Right cardiac atrium (tissue), 5 donors: ENCODE measurements at regions not wholly inside any gene's neighbourhood (a gene's known extent, or its start where the extent isn't known, plus 50 kb on each side); places are given as distances from the start of the nearest gene placed in this dataset.
"Not testable (repeated sequence)": the region's sequence is repeated elsewhere in the genome, so short reads cannot be mapped to it uniquely, and the experiment has no call there.

Experiments
- ATAC-seq, 2 donors: fragments of 200-7000 bp; cut with Tn5 transposase; one replicate each; pipeline versions ENCODE4 v1.8.0 to v1.9.1; 2020; ENCODE audit warnings: moderate library complexity in 2 of 2, mild to moderate bottlenecking in 1 of 2
- DNase-seq, 3 donors: peaks; one replicate each; pipeline ENCODE4 v3.0.0-alpha.2; 2020
- H3K27ac ChIP-seq: one replicate; pipeline ENCODE4 v1.5.1; 2013; ENCODE audit warnings: mild to moderate bottlenecking, low read length, control low read depth, moderate library complexity
- H3K27me3 ChIP-seq: one replicate; pipeline ENCODE4 v1.6.1; 2013; ENCODE audit not compliant: control insufficient read depth, insufficient read depth
- H3K4me1 ChIP-seq: one replicate; pipeline ENCODE4 v1.6.1; 2013; ENCODE audit warnings: low read length; ENCODE audit not compliant: control insufficient read depth, insufficient read depth
- H3K4me3 ChIP-seq: one replicate; pipeline ENCODE4 v1.5.1; 2013; ENCODE audit warnings: low read length, control low read depth
- H3K9me3 ChIP-seq: one replicate; pipeline ENCODE4 v1.6.1; 2013; ENCODE audit warnings: low read length; ENCODE audit not compliant: control insufficient read depth
- WGBS: extraction: QIAGEN DNeasy Blood & Tissue Kit; methylation state at CpG from one replicate; pipeline ENCODE4 v1.1.7; 2013; 5-methylcytosine and 5-hydroxymethylcytosine counted together
- intact Hi-C, 4 donors: fragments of 100-400 bp; cut with DNase I; formaldehyde crosslinking; loops; one replicate each; pipeline versions ENCODE4 v1.11.0 to v1.14.0; 2022 to 2023
- donor health status: healthy with polysubstance abuse.
- donor health status: DM: no; HTN: yes; CAD: no.
- donor health status: DM: no; HTN: no; CAD: no.
- donor health status: DM: no; HTN: yes; CAD: no; lungs with severe emphysema.
- donor health status: DM: yes; HTN: yes; CAD: no.

DNA sequence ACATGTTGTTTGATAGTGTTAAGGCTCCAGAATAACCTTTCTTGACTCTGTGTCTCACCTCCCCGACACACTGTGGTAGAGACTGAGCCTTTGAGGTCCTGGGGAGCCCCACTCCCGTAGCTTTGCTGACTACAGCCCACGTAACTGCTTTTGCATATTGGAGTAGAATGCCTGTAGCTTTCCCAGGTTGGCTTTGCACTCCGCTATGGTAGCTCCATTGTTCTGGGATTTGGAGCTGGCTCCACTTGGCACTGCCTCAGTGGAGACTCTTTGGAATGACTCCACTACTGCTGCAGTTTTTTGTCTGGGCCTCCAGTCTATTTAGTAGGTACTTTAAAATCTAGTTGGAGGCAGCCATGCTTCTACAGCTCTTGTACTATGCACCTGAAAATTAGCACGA is 56.2 kb upstream of the ANXA1 start:
- H3K27ac ChIP-seq = no peak overlapping the region
- ATAC-seq = no peak
- 94% methylated on average over 5 of the region's 5 CpGs for WGBS
- no peaks in the 10 kb centered on the region for H3K4me1 ChIP-seq
- H3K9me3 ChIP-seq = no peaks in the 10 kb centered on the region
- H3K4me3 ChIP-seq = no peak overlapping the region
- intact Hi-C loops = no loop called here
- H3K27me3 ChIP-seq = no peaks in the 10 kb centered on the region
- DNase-seq = no peak

DNA sequence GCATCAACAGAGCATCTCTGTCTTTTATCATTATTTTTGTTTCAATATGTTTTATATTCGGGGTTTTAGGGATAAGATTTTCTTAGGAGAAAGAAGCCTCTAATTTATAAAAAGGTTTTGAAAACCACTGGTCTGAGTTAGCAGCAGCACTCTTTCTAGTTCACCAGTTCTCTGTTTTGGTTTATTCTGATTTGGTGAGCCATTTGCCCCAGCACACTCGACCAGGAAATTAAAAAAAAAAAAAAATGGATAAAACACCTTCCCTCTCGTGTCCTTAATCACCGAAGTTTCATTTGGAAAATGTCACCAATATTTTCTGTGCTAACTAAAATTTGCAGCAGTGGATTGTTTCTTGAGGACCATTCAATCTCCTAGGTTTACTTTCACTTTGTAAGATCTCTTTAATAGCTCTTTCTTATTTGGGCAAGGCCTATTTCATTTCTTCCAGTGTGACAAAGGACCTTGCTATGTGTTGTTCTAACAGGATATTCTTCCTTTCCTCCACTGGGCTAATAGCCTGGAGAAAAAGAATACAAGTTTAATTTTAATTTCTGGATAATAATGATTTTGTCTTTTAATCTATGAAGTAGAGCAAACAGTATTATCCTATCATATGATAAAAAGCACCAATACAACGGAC is 57.8 kb upstream of the ANXA1 start:
- Histone ChIP-seq H3K27ac (no peak overlapping the region), H3K27me3 (no peaks in the 10 kb centered on the region), H3K4me1 (no peaks in the 10 kb centered on the region), H3K9me3 (no peaks in the 10 kb centered on the region), H3K4me3 (peak overlapping the region; percentile 28)
- ATAC-seq (peak in 1 of 2 donors; percentile 54), DNase-seq (no peak)
- 52% methylated on average over 5 of the region's 5 CpGs for WGBS
- intact Hi-C loops = no loop called here

DNA sequence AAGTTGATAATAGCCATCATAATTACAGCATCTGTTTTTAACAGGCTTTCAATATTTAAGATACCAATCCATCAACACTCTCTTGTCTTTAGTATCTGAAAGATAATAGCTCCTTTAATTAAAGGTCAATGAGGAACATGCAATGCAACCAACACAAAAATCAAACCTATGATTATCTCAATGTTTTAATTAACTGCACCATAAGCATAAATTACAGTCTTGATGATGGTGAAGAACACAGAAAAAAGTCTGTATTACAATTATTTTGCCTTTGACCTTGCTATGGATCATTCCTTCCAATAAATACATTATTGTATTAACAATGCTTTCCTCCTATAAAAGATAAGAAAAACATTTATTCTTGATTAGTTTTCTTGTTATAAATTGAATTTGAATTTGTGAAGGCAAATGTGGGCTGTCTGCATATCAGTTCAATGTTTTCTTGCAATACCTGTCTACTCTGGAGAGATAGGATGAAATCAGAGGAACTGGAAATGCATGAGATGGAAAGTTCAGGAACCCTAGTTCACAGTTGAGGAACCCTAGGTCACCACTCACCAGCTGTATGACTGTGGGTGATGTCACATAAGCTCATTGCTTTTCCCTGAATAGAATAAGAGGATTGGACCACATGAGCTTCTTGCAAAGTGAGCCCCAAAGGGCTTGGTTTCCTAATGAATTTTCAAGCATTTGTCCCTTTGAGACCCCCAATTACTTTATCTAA is 58.5 kb upstream of the ANXA1 start:
- H3K27me3 ChIP-seq = no peaks in the 10 kb centered on the region
- H3K4me3 ChIP-seq = no peak overlapping the region
- DNase-seq = no peak
- intact Hi-C loops = no loop called here
- no peak overlapping the region for H3K27ac ChIP-seq
- ATAC-seq = no peak
- H3K9me3 ChIP-seq = no peaks in the 10 kb centered on the region
- no peaks in the 10 kb centered on the region for H3K4me1 ChIP-seq

DNA sequence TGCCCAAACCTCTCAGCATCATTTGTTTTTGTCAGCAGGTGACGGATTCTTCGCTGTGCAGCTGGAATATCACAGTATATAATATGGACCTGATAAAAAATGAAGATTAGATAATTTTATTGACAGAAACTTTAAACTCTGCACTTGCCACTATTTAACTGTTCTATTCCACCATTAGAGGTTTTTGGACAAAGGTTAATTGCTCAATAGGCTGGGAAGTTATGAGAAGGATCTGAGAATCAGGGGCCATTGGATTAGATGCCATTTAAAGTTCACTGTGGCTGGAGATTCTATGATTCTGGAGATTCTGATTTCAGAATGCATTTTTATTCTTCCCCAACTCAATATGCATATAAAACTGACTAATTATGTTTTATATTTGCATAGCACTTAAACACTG is 59.8 kb upstream of the ANXA1 start:
- ATAC-seq (no peak), DNase-seq (no peak)
- no peak overlapping the region for H3K4me3 ChIP-seq
- 94% methylated on average over 2 of the region's 2 CpGs for whole genome bisulfite sequencing
- intact Hi-C loops = no loop called here
- H3K27me3 ChIP-seq = no peaks in the 10 kb centered on the region
- H3K9me3 ChIP-seq = no peaks in the 10 kb centered on the region
- no peak overlapping the region for H3K27ac ChIP-seq
- no peaks in the 10 kb centered on the region for H3K4me1 ChIP-seq

DNA sequence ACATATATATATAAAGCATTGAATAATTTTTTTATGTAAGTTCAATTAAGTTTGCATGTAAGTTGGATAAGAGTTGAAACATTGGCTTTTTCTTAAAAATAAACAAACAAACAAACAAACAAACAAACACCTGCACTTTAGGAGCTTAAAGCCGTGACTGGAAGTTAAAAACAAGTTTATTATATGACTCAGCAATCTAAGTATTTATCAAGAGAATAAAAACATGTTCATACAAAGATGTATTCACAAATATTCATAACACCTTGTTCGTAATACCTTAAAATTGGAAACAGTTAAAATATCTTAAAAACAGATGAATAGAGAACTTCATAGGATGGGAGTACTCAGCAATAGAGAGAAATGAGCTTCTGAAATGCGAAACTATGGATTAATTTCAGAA is 61.5 kb upstream of the ANXA1 start:
- H3K4me3 ChIP-seq = no peak overlapping the region
- no peaks in the 10 kb centered on the region for H3K9me3 ChIP-seq
- 64% methylated on average over 3 of the region's 3 CpGs for WGBS
- DNase-seq (no peak), ATAC-seq (no peak)
- H3K27me3 ChIP-seq = no peaks in the 10 kb centered on the region
- no peaks in the 10 kb centered on the region for H3K4me1 ChIP-seq
- intact Hi-C loops = no loop called here
- H3K27ac ChIP-seq = no peak overlapping the region

DNA sequence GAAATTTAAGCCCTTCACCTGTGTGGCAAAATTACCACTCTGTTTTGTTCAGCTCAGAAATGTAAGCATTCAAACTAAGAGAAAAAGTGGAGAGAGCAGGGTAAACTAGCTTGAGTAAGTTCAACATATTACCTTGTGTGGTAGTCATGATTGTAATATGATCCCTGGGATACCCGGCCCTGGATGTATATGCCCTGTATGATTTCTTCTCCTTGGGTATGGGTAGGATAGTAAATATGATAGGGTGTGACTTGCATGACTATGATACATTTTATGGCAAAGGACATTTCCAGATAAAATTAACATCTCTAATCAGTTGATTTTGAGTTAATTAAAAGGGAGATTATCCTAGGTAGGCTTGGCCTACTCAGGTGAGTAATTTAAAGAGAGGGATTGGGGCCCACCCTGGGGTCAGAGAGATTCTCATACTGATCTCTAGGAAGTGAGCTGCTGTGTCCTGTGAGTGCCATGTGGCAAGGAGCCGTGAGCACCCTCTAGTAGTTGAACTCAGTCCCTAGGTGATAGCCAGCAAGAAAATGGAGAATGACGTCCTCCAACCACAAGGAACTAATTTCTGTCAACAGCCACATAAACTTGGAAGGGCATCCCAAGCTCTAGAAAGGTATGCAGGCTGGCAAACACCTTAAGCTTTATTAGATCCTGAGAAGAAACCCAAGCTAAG is 62.2 kb upstream of the ANXA1 start:
- Histone ChIP-seq H3K4me3 (no peak overlapping the region), H3K27me3 (no peaks in the 10 kb centered on the region), H3K4me1 (no peaks in the 10 kb centered on the region), H3K27ac (no peak overlapping the region), H3K9me3 (no peaks in the 10 kb centered on the region)
- ATAC-seq (no peak), DNase-seq (no peak)
- intact Hi-C loops = loop anchor here in 1 of 4 donors (10.0 kb wide), 1 partner anchor 65 kb away; no protein-coding TSS in a partner anchor
- 78% methylated on average over 3 of the region's 3 CpGs for WGBS

DNA sequence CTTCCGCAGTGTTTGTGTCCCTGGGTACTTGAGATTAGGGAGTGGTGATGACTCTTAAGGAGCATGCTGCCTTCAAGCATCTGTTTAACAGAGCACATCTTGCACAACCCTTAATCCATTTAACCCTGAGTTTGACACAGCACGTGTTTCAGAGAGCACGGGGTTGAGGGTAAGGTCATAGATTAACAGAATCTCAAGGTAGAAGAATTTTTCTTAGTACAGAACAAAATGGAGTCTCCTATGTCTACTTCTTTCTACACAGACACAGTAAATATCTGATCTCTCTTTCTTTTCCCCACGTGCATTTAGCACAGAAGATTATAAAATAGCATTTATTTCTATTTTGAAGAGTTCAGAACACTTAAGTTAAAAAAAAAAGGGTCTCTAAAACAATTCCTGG is 63.8 kb upstream of the ANXA1 start:
- not testable (repeated sequence) for H3K27me3 ChIP-seq, DNase-seq, H3K9me3 ChIP-seq, H3K4me3 ChIP-seq, H3K27ac ChIP-seq, H3K4me1 ChIP-seq, ATAC-seq
- intact Hi-C loops = loop anchor here in 1 of 4 donors (10.0 kb wide), 1 partner anchor 63 kb away; no protein-coding TSS in a partner anchor
- WGBS = 80% methylated on average over 3 of the region's 4 CpGs

DNA sequence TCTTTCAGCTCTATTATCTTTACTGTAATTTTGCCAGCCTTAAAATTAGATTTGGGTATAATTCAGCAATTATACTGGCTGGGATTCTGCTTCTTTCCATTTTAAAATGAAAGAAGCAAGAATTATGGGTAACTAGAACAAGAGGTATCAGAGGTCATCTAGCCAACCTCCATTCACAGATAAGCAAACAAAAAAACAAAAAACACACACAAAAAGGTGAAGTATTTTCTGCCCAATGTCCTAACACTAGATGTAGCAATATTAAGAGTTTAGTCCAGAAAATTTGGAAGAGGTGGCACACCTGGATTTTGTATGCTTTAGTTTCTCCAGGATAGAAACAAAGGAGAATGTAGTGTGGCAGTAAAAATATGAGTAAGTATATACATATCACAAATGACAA is 68.1 kb upstream of the ANXA1 start:
- H3K9me3 ChIP-seq = no peaks in the 10 kb centered on the region
- H3K4me1 ChIP-seq = no peaks in the 10 kb centered on the region
- DNase-seq (no peak), ATAC-seq (no peak)
- H3K27ac ChIP-seq = no peak overlapping the region
- intact Hi-C loops = loop anchor here in 3 of 4 donors (5.0 to 10.0 kb wide), 2 partner anchors 59 to 226 kb away; no protein-coding TSS in a partner anchor
- H3K27me3 ChIP-seq = no peaks in the 10 kb centered on the region
- no peak overlapping the region for H3K4me3 ChIP-seq

DNA sequence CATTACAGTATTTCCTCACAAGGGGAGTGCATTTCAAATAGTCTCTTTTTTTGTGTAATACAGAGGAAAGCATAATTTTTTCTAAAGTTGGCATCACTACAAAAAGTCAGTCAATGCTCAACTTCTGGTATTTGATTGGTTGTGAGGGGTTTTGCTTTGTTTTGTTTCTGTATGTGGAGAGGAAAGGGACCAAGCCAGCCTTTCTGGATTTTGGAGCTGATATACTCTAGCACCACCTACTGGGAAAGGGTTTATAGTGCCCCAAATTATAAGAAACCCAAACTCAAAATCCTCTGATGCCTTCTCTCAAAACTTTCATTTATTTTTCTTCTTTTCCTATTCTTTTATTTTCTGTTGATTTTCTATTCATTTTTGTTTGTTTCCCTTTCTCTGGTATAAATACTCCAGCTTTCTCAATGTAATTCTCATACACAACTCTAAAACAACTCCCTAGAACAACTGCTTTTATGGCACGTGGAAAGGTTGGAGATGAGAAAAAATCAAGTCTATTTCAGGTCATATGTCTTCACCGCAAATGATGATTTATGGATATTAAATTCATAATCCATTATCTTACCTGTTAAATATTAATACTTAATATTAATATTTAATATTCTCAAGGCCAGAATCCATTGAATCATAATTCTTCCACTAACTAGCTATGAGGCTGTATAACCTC is 69.5 kb upstream of the ANXA1 start:
- peak in 1 of 2 donors; percentile 57 for ATAC-seq
- no peak for DNase-seq
- Histone ChIP-seq H3K4me3 (no peak overlapping the region), H3K9me3 (no peaks in the 10 kb centered on the region), H3K4me1 (no peaks in the 10 kb centered on the region), H3K27me3 (no peaks in the 10 kb centered on the region), H3K27ac (no peak overlapping the region)
- WGBS = 85% methylated on average over 2 of the region's 2 CpGs
- intact Hi-C loops = loop anchor here in 3 of 4 donors (5.0 to 10.0 kb wide), 2 partner anchors 57 to 225 kb away; no protein-coding TSS in a partner anchor

DNA sequence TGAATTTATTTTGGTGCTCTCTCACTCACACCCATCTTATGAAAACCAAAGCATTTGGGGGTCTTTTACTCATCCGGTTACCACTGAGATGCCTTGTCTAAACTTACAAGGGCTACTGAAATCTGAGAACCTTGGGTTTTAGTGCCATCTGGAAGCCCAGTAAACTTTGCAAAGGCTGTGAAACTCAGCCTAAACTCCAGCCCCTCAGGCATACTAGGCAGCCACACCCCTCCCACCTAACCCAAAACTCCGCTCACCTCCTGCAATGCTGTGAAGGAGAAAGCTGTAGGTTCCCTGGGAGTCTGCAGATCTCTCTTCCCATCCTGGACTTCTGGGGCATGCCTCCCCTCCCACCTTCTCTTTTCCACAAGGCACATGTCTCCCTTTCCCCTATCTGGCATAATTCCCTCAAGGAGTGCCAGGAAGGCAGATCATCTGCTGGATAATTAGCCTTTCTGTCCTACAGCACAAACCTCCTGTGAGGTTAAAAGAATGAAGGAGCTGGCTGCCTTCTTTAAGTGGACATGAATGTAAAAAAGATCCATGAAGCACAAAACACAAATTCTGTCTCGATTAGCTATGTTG is 71.5 kb upstream of the ANXA1 start:
- intact Hi-C loops = loop anchor here in 3 of 4 donors (5.0 to 10.0 kb wide), 2 partner anchors 55 to 223 kb away; no protein-coding TSS in a partner anchor
- H3K27ac ChIP-seq = no peak overlapping the region
- ATAC-seq (no peak), DNase-seq (no peak)
- no peaks in the 10 kb centered on the region for H3K4me1 ChIP-seq
- H3K27me3 ChIP-seq = no peaks in the 10 kb centered on the region
- H3K4me3 ChIP-seq = no peak overlapping the region
- WGBS = 68% methylated on average over 3 of the region's 3 CpGs
- no peaks in the 10 kb centered on the region for H3K9me3 ChIP-seq
